ENCODE measurements at regions not wholly inside any gene's neighbourhood (a gene's known extent, or its start where the extent isn't known, plus 50 kb on each side); places are given as distances from the start of the nearest gene placed in this dataset.

GRCh38 chr9:13555989-13556500, 276.6 kb upstream of the MPDZ start:
- Mint-ChIP-seq H3K4me1 (ENCODE audit: low read depth) (no peaks in the 10 kb centered on the region), H3K36me3 (ENCODE audit: low read depth) (no peaks in the 10 kb centered on the region), H3K27ac (no peak overlapping the region), H3K4me3 (no peak overlapping the region), H3K9me3 (no peaks in the 10 kb centered on the region), H3K27me3 (ENCODE audit: insufficient read depth) (peaks cover 5% of the 10 kb centered on the region)
- no peak for DNase-seq
- TF ChIP-seq CTCF (IDR thresholded peaks at IDR 0.05), result no peak

- H3K4me1 Mint-ChIP-seq (ENCODE audit: low read depth), result no peaks in the 10 kb centered on the region
- H3K27ac Mint-ChIP-seq, result no peak overlapping the region
- no peaks in the 10 kb centered on the region for H3K9me3 Mint-ChIP-seq
- no peak for TF ChIP-seq CTCF (IDR thresholded peaks at IDR 0.05)
- H3K4me3 Mint-ChIP-seq, result no peak overlapping the region
- peaks cover 5% of the 10 kb centered on the region for H3K27me3 Mint-ChIP-seq (ENCODE audit: insufficient read depth)
- DNase-seq, result no peak
- H3K36me3 Mint-ChIP-seq (ENCODE audit: low read depth), result no peaks in the 10 kb centered on the region
Observed at GRCh38 chr9:13555516-13555915, 276.0 kb upstream of the MPDZ start.

GRCh38 chr9:13554626-13555025, 275.1 kb upstream of the MPDZ start:
- TF ChIP-seq CTCF (IDR thresholded peaks at IDR 0.05), result no peak
- peaks cover 5% of the 10 kb centered on the region for H3K27me3 Mint-ChIP-seq (ENCODE audit: insufficient read depth)
- no peak overlapping the region for H3K4me3 Mint-ChIP-seq
- H3K9me3 Mint-ChIP-seq, result no peaks in the 10 kb centered on the region; the same call in 1 of the 2 replicates
- H3K36me3 Mint-ChIP-seq (ENCODE audit: low read depth), result no peaks in the 10 kb centered on the region
- no peak for DNase-seq
- H3K27ac Mint-ChIP-seq, result no peak overlapping the region
- H3K4me1 Mint-ChIP-seq (ENCODE audit: low read depth), result no peaks in the 10 kb centered on the region

- Mint-ChIP-seq H3K4me3 (no peak overlapping the region), H3K9me3 (no peaks in the 10 kb centered on the region; the same call in 1 of the 2 replicates), H3K27me3 (ENCODE audit: insufficient read depth) (peaks cover 1% of the 10 kb centered on the region), H3K4me1 (ENCODE audit: low read depth) (no peaks in the 10 kb centered on the region), H3K27ac (no peak overlapping the region), H3K36me3 (ENCODE audit: low read depth) (no peaks in the 10 kb centered on the region)
- no peak for DNase-seq
- TF ChIP-seq CTCF (IDR thresholded peaks at IDR 0.05), result no peak
Observed at GRCh38 chr9:13552606-13553215, 273.2 kb upstream of the MPDZ start.

GRCh38 chr9:13550519-13550918, 271.0 kb upstream of the MPDZ start:
- H3K27me3 Mint-ChIP-seq (ENCODE audit: insufficient read depth), result peaks cover 1% of the 10 kb centered on the region
- no peak overlapping the region for H3K27ac Mint-ChIP-seq
- no peaks in the 10 kb centered on the region; the same call in 1 of the 2 replicates for H3K9me3 Mint-ChIP-seq
- no peaks in the 10 kb centered on the region for H3K36me3 Mint-ChIP-seq (ENCODE audit: low read depth)
- no peak for DNase-seq
- no peaks in the 10 kb centered on the region for H3K4me1 Mint-ChIP-seq (ENCODE audit: low read depth)
- no peak overlapping the region for H3K4me3 Mint-ChIP-seq
- no peak for TF ChIP-seq CTCF (IDR thresholded peaks at IDR 0.05)
